Fibroblast of lung (primary cell): ENCODE measurements at regions not wholly inside any gene's neighbourhood (a gene's known extent, or its start where the extent isn't known, plus 50 kb on each side); places are given as distances from the start of the nearest gene placed in this dataset.

Source experiments
- DNase-seq, 2 donors: peaks; one replicate each; pipeline versions ENCODE4 v3.0.0 to v3.0.0-alpha.2; 2010; ENCODE audit warnings: low read depth in 2 of 2
- H2AFZ ChIP-seq: 2 replicates; pipeline ENCODE4 v1.5.1; 2012; ENCODE audit warnings: low read length, control low read depth, inconsistent platforms
- H3K27ac ChIP-seq: 2 replicates; pipeline ENCODE4 v1.5.1; 2011; ENCODE audit warnings: low read length, control low read depth; ENCODE audit not compliant: insufficient read depth
- H3K27me3 ChIP-seq: 2 replicates; pipeline ENCODE4 v1.5.1; 2011; ENCODE audit warnings: mild to moderate bottlenecking, low read length; ENCODE audit not compliant: control insufficient read depth, insufficient read depth
- H3K36me3 ChIP-seq: 2 replicates; pipeline ENCODE4 v1.5.1; 2011; ENCODE audit warnings: low read length; ENCODE audit not compliant: control insufficient read depth, insufficient read depth
- H3K4me1 ChIP-seq: 2 replicates; pipeline ENCODE4 v1.5.1; 2011; ENCODE audit warnings: low read length; ENCODE audit not compliant: control insufficient read depth, insufficient read depth; ENCODE audit errors: extremely low read depth
- H3K4me2 ChIP-seq: 2 replicates; pipeline ENCODE4 v1.5.1; 2011; ENCODE audit warnings: low read length, control low read depth; ENCODE audit not compliant: insufficient read depth; ENCODE audit errors: extremely low read depth
- H3K4me3 ChIP-seq, 4 experiments: fragments of 200-600 bp in 1 of 4; sonication (generic) in 1 of 4; replicated peaks in 1 of 4; 2 replicates each; pipeline ENCODE4 v1.5.1; 2011 to 2016; ENCODE audit warnings: low read length in 4 of 4, low read depth in 3 of 4, mild to moderate bottlenecking in 3 of 4, control low read depth in 2 of 4, inconsistent platforms in 1 of 4, mixed read lengths in 1 of 4; ENCODE audit not compliant: insufficient read depth in 1 of 4; ENCODE audit errors: control extremely low read depth in 1 of 4
- H3K79me2 ChIP-seq: 2 replicates; pipeline ENCODE4 v1.5.1; 2012; ENCODE audit warnings: mild to moderate bottlenecking, low read length, inconsistent platforms; ENCODE audit not compliant: control insufficient read depth, insufficient read depth
- H3K9ac ChIP-seq: 2 replicates; pipeline ENCODE4 v1.5.1; 2011; ENCODE audit warnings: mild to moderate bottlenecking, low read length, control low read depth; ENCODE audit not compliant: insufficient read depth
- H3K9me3 ChIP-seq: 2 replicates; pipeline ENCODE4 v1.5.1; 2012; ENCODE audit warnings: low read depth, low read length; ENCODE audit not compliant: control insufficient read depth, insufficient read depth
- H4K20me1 ChIP-seq: 2 replicates; pipeline ENCODE4 v1.5.1; 2011; ENCODE audit warnings: low read length; ENCODE audit not compliant: control insufficient read depth, insufficient read depth; ENCODE audit errors: extremely low read depth
- EZH2 ChIP-seq: IDR thresholded peaks from 2 replicates; pipeline ENCODE4 v1.5.1; 2012; ENCODE audit warnings: low read length, control low read depth, mild to moderate bottlenecking; ENCODE audit errors: missing control alignments
- TF ChIP-seq, protein P1 (sequence below), 2 donors: IDR thresholded peaks in 1 of 2; conservative IDR thresholded peaks in 1 of 2; 1 replicate in 1 of 2; 2 replicates in 1 of 2; pipeline ENCODE4 v1.5.1; 2011 to 2012; ENCODE audit warnings: low read length in 2 of 2, control low read depth in 1 of 2, inconsistent platforms in 1 of 2, low read depth in 1 of 2, mild to moderate bottlenecking in 1 of 2

DNA sequence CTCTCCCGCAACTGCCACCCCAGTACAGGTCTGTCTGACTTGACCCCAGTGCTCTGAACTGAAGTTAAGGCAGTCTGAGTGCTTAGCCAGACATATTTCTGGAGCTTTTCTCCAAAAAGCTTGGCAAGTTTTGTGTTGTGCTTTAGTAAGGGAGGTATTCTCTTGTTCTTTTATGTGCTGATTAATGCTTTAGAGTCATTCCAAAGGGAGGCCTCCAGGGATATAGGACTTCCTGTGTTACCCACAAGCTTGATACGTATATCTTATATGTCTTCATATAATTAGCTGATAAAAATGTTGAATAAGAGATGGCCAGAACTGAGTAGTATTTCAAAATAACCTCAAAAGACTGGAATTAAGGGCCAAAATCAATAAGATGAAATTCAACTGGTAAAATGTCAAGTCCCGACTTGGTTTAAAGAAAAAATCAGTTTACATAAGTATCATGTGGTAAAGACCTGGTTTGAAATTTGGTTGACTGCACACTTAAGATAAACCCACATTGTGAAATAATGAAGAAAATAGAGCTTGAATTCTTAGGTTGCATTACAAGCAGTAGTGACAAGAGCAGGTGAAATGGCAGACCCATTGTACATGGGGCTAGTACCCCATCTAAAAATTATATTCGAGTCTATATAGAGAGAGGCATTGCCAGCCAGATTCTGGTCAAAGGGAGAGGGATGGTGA, 226.9 kb downstream of the SNX19 start:
- Histone ChIP-seq H3K4me1 (no peaks in the 10 kb centered on the region), H3K4me3 (no peak overlapping the region), H2AFZ (no peak overlapping the region), H3K36me3 (no peaks in the 10 kb centered on the region), H3K9me3 (no peaks in the 10 kb centered on the region), H3K79me2 (no peaks in the 10 kb centered on the region), H3K27ac (no peak overlapping the region), H4K20me1 (no peaks in the 10 kb centered on the region), H3K9ac (no peak overlapping the region), H3K4me2 (no peak overlapping the region), H3K27me3 (peaks cover 2% of the 10 kb centered on the region)
- no peak for TF ChIP-seq EZH2
- TF ChIP-seq, protein P1, sequence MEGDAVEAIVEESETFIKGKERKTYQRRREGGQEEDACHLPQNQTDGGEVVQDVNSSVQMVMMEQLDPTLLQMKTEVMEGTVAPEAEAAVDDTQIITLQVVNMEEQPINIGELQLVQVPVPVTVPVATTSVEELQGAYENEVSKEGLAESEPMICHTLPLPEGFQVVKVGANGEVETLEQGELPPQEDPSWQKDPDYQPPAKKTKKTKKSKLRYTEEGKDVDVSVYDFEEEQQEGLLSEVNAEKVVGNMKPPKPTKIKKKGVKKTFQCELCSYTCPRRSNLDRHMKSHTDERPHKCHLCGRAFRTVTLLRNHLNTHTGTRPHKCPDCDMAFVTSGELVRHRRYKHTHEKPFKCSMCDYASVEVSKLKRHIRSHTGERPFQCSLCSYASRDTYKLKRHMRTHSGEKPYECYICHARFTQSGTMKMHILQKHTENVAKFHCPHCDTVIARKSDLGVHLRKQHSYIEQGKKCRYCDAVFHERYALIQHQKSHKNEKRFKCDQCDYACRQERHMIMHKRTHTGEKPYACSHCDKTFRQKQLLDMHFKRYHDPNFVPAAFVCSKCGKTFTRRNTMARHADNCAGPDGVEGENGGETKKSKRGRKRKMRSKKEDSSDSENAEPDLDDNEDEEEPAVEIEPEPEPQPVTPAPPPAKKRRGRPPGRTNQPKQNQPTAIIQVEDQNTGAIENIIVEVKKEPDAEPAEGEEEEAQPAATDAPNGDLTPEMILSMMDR (conservative IDR thresholded peaks at IDR 0.05 in 1 of 2, IDR thresholded peaks at IDR 0.05 in 1 of 2; ENCODE audit: low read depth in 1 of 2, low read length in 2 of 2): no peak
- DNase-seq: peak in 1 of 2 donors; percentile 73

DNA sequence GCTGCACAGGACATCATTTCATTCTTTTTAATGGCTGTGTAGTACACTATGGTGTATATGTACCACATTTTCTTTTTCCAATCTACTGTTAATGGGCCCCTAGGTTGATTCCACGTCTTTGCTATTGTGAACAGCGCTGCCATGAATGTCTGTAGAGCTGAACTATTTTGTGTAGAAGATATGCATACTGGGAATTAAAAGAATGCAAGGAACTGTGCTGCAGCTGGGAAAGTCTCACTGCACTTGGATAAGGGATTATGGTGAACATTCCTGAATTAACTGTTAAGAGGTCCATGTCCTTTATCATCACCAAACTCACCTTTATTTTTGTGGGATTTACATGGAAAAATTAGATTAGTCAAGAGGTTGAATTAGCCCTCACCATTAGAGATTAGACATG, 224.7 kb downstream of the SNX19 start:
- Histone ChIP-seq H3K4me1 (no peaks in the 10 kb centered on the region), H3K27ac (no peak overlapping the region), H3K79me2 (no peaks in the 10 kb centered on the region), H3K9ac (no peak overlapping the region), H3K27me3 (peaks cover 2% of the 10 kb centered on the region), H4K20me1 (no peaks in the 10 kb centered on the region), H2AFZ (no peak overlapping the region), H3K4me2 (no peak overlapping the region), H3K9me3 (no peaks in the 10 kb centered on the region), H3K4me3 (no peak overlapping the region), H3K36me3 (no peaks in the 10 kb centered on the region)
- no peak for TF ChIP-seq EZH2
- TF ChIP-seq, protein P1 (conservative IDR thresholded peaks at IDR 0.05 in 1 of 2, IDR thresholded peaks at IDR 0.05 in 1 of 2; ENCODE audit: low read depth in 1 of 2, low read length in 2 of 2): no peak
- DNase-seq: peak in 1 of 2 donors; percentile 37

DNA sequence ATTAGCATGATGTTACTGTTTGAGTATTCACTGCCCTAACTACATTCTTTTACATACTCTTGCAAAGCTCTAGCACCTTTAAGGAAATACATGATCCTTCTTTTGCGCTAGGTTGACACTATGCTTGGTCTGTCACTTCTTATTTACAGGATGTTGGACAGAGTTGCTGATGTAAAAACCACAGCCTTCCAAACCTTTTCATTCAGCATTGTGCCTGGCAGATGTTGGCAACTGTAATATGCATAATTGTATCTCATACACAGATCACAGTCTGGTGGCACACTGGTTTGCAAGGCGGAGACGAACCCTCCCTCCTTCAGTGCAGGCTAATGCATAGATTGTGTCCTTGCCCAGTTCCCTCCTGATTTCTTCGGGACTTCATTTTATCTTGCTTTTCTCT, 224.1 kb downstream of the SNX19 start:
- Histone ChIP-seq H3K36me3 (no peaks in the 10 kb centered on the region), H3K9me3 (no peaks in the 10 kb centered on the region), H3K27me3 (peaks cover 2% of the 10 kb centered on the region), H3K79me2 (no peaks in the 10 kb centered on the region), H3K4me3 (no peak overlapping the region), H4K20me1 (no peaks in the 10 kb centered on the region), H3K27ac (no peak overlapping the region), H3K4me2 (no peak overlapping the region), H3K9ac (no peak overlapping the region), H3K4me1 (no peaks in the 10 kb centered on the region), H2AFZ (no peak overlapping the region)
- no peak for DNase-seq
- no peak for TF ChIP-seq EZH2
- TF ChIP-seq, protein P1 (conservative IDR thresholded peaks at IDR 0.05 in 1 of 2, IDR thresholded peaks at IDR 0.05 in 1 of 2; ENCODE audit: low read depth in 1 of 2, low read length in 2 of 2): no peak
